ENCODE measurements at regions not wholly inside any gene's neighbourhood (a gene's known extent, or its start where the extent isn't known, plus 50 kb on each side); places are given as distances from the start of the nearest gene placed in this dataset.
"Not testable (repeated sequence)": the region's sequence is repeated elsewhere in the genome, so short reads cannot be mapped to it uniquely, and the experiment has no call there.

- DNase-seq (ENCODE audit: low read depth in 2 of 2): no peak
Measured at GRCh38 chr1:234960722-234961455, 167.7 kb downstream of the TOMM20 start.

DNA sequence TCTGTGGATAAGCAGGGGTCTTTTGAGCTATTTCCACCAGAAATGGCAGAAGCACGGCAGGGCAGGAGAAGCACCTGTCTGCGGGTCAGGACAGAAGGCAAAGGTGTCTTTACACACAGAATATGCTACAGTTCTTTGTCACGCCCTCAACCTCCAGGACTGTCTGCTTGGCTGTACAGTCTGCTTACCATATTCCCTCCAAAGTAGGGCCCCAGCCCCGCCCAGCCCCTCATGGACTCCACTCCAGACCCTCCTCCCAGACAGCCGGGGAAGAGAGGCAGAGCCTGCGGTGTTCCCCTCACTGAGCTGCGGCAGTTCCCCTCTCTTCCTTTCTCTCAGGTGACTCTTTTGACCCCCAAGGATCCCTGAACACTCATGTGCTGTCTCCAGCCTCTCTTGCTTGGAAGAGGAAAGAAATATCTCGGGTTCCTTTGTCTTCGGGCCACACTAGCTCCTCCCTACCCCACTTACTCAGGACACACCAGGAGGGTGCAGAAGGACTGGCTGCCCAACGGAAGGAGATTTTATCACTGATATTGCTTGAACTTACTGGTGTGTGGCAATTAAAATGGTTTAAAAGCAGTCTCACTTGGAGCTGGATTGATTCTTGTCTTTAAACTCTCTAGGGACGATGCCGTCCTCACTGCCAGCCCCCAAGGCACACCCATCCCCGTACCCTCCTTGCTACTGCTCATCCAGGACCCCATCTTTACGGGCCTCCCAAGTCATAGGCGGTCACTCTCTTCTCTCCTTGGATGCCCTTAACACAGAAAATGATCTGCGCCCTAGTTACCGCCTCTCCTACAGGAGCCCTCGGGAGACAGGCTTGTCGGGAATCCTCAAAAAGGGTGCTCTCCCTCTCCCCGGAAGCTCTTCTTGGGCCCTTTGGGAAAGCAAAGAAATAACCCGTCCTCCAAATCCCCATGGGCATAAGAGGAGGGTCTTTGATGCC, 169.7 kb downstream of the TOMM20 start:
- no peak for DNase-seq (ENCODE audit: low read depth in 2 of 2)

- no peak for DNase-seq (ENCODE audit: low read depth in 2 of 2)
Measured at GRCh38 chr1:234958066-234958705, 170.5 kb downstream of the TOMM20 start.

DNA sequence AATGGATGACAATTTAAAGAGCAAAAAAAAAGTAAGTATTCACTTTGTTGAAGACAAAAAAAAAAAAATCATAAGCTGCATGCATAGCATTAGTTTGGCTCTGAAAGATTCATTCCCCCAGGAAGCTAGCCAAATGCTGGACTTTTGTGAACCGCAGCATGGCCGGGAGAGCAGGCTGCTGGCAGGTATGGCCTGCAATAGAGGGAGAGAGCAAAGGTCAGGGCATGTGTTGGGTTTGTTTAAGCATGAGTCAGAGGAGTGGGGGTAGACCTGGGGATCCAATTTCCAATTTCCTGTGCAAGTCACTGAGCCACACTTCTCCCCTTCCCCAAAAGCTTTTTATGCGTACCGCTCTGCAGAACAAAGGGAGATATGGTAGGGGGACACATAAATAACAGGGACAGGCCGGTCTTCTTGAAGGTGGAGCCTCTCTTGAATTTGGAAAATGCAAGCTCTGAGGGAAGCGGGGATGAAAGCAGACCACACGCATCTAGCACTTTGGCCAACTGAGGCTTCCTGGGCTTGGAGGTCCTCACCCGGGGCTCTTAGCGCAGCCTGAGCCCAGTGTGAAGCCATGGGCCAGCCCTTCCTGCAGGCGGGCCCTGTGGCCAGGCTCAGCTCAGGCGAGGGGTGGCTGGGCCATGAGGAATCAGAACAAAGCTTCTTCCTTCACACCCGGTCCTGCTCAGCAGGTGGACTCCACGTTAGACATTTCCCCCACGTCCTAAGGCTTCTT, 171.1 kb downstream of the TOMM20 start:
- DNase-seq (ENCODE audit: low read depth in 2 of 2): no peak

GRCh38 chr1:234956821-234957329, 171.8 kb downstream of the TOMM20 start:
- no peak for DNase-seq (ENCODE audit: low read depth in 2 of 2)

GRCh38 chr1:234955107-234955731, 173.4 kb downstream of the TOMM20 start:
- DNase-seq (ENCODE audit: low read depth in 2 of 2): no peak

GRCh38 chr1:234954613-234955012, 174.0 kb downstream of the TOMM20 start:
- DNase-seq (ENCODE audit: low read depth in 2 of 2): no peak

GRCh38 chr1:234953655-234954405, 174.8 kb downstream of the TOMM20 start:
- DNase-seq (ENCODE audit: low read depth in 2 of 2): no peak

- DNase-seq (ENCODE audit: low read depth in 2 of 2): no peak
Measured at GRCh38 chr1:234950598-234950997, 178.0 kb downstream of the TOMM20 start.

DNA sequence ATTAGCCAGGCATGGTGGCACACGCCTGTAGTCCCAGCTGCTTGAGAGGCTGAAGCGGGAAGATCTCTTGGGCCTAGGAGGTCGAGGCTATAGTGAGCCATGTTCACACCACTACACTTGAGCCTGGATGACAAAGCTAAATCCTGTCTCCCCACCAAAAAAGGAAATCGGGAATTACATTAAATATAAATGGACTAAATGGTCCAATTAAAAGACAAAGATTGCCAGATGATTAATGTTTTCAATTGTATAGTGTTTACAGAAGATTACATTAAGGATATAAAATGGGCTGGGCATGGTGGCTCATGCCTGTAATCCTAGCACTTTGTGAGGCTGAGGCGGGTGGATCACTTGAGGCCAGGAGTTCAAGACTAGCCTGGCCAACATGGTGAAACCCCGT, 179.1 kb downstream of the TOMM20 start:
- DNase-seq (ENCODE audit: low read depth in 2 of 2): not testable (repeated sequence)

GRCh38 chr1:234944439-234945344, 183.9 kb downstream of the TOMM20 start:
- DNase-seq (ENCODE audit: low read depth in 2 of 2): no peak

DNA sequence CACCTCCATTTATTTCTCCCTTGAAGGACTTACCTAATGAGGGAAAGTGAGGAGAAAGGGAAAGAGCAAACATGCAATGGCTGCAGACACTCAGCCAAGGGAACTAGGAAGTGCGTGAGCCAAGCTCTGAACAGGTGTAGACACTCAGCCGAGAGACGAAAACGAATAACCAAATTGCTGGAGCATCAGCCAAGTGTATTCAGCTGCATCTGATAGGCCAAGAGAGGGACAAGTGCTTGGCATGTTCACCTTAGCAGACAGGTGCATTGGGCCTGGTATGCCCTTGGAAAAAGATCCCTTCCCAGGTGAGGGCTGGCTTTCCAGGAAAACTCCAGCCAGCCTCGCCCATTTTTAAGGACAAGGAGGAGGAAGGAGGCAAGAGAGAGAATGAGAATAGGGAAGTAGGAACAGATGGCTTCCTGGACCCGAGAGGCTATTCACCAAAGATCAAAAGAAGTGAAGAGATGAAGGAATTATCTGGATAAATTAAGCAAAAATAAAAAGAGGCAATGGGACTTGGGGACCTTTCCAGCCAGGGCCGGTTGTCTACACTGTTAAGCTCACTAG, 184.7 kb downstream of the TOMM20 start:
- DNase-seq (ENCODE audit: low read depth in 2 of 2): no peak

GRCh38 chr1:234942879-234943506, 185.6 kb downstream of the TOMM20 start:
- no peak for DNase-seq (ENCODE audit: low read depth in 2 of 2)

- DNase-seq (ENCODE audit: low read depth in 2 of 2): no peak
Measured at GRCh38 chr1:234942012-234942332, 186.7 kb downstream of the TOMM20 start.

GRCh38 chr1:234941321-234942011, 187.2 kb downstream of the TOMM20 start:
- no peak for DNase-seq (ENCODE audit: low read depth in 2 of 2)

GRCh38 chr1:234940841-234941240, 187.8 kb downstream of the TOMM20 start:
- no peak for DNase-seq (ENCODE audit: low read depth in 2 of 2)

DNA sequence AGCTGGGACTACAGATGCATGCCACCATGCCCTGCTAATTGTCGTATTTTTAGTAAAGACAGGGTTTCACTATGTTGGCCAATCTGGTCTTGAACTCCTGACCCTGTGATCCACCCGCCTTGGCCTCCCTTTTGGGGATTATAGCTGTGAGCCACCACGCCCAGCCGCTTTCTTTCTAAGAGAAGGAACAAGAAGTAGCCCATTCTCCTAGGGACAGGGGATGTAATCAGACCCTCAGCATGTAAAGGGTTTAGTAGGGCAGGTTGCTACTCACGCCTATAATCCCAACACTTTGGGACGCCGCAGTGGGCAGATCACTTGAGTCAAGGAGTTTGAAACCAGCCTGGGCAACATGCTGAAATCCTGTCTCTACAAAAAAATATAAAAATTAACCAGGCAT, 189.7 kb downstream of the TOMM20 start:
- no peak for DNase-seq (ENCODE audit: low read depth in 2 of 2)

GRCh38 chr1:234938135-234938534, 190.5 kb downstream of the TOMM20 start:
- no peak for DNase-seq (ENCODE audit: low read depth in 2 of 2)
